Vagina (tissue), 2 donors: ENCODE measurements at regions not wholly inside any gene's neighbourhood (a gene's known extent, or its start where the extent isn't known, plus 50 kb on each side); places are given as distances from the start of the nearest gene placed in this dataset.

Experiments
- CTCF ChIP-seq, 3 experiments: fragments of 450-650 bp in 2 of 3; fragments of 200-600 bp in 1 of 3; sonication (generic) in 1 of 3; IDR thresholded peaks; one replicate each; pipeline ENCODE4 v1.5.1; 2017 to 2019; ENCODE audit warnings: antibody characterized with exemption in 3 of 3, mild to moderate bottlenecking in 2 of 3, moderate library complexity in 2 of 3
- POLR2A ChIP-seq, 2 donors: fragments of 450-650 bp; IDR thresholded peaks; one replicate each; pipeline ENCODE4 v1.6.1; 2017; ENCODE audit warnings: antibody characterized with exemption in 2 of 2, mild to moderate bottlenecking in 2 of 2, moderate library complexity in 2 of 2
- POLR2AphosphoS5 ChIP-seq, 2 donors: sonication (generic); formaldehyde crosslinking; IDR thresholded peaks; one replicate each; pipeline ENCODE4 v1.9.0; 2017; ENCODE audit warnings: antibody characterized with exemption in 2 of 2, mild to moderate bottlenecking in 2 of 2, low read depth in 1 of 2; ENCODE audit not compliant: insufficient read depth in 1 of 2

- no peak for TF ChIP-seq CTCF (IDR thresholded peaks at IDR 0.05)
- no peak for TF ChIP-seq POLR2A (IDR thresholded peaks at IDR 0.05)
- TF ChIP-seq POLR2AphosphoS5 (IDR thresholded peaks at IDR 0.05; ENCODE audit: insufficient read depth in 1 of 2, low read depth in 1 of 2): no peak
These were observed 149.1 kb downstream of the NUFIP1 start for GRCh38 chr13:44840131-44840530.
